Upper lobe of left lung (tissue), 4 donors: ENCODE measurements at regions not wholly inside any gene's neighbourhood (a gene's known extent, or its start where the extent isn't known, plus 50 kb on each side); places are given as distances from the start of the nearest gene placed in this dataset.

Experiments
- CTCF ChIP-seq, 6 experiments: fragments of 450-650 bp in 4 of 6; fragments of 200-600 bp in 2 of 6; sonication (generic) in 2 of 6; IDR thresholded peaks; one replicate each; pipeline ENCODE4 v1.5.1; 2016 to 2019; ENCODE audit warnings: antibody characterized with exemption in 6 of 6
- EP300 ChIP-seq, 4 donors: sonication (generic); formaldehyde crosslinking; IDR thresholded peaks; one replicate each; pipeline ENCODE4 v1.5.1; 2017; ENCODE audit warnings: antibody characterized with exemption in 4 of 4, control low read depth in 2 of 4
- POLR2A ChIP-seq, 4 donors: fragments of 450-650 bp; IDR thresholded peaks; one replicate each; pipeline ENCODE4 v1.5.1; 2016 to 2017; ENCODE audit warnings: antibody characterized with exemption in 4 of 4, mild to moderate bottlenecking in 2 of 4
- POLR2AphosphoS5 ChIP-seq, 2 donors: sonication (generic); formaldehyde crosslinking; IDR thresholded peaks; one replicate each; pipeline ENCODE4 v1.5.1; 2017; ENCODE audit warnings: antibody characterized with exemption in 2 of 2

- TF ChIP-seq CTCF (IDR thresholded peaks at IDR 0.05): no peak
- no peak for TF ChIP-seq EP300 (IDR thresholded peaks at IDR 0.05)
- TF ChIP-seq POLR2AphosphoS5 (IDR thresholded peaks at IDR 0.05): no peak
- no peak for TF ChIP-seq POLR2A (IDR thresholded peaks at IDR 0.05)
These were observed 153.5 kb upstream of the DMRT1 start for GRCh38 chr9:687994-688393.
